ENCODE measurements at regions not wholly inside any gene's neighbourhood (a gene's known extent, or its start where the extent isn't known, plus 50 kb on each side); places are given as distances from the start of the nearest gene placed in this dataset.
A peak's percentile ranks its signal among the peaks of the same experiment; 100 is the strongest.

DNA sequence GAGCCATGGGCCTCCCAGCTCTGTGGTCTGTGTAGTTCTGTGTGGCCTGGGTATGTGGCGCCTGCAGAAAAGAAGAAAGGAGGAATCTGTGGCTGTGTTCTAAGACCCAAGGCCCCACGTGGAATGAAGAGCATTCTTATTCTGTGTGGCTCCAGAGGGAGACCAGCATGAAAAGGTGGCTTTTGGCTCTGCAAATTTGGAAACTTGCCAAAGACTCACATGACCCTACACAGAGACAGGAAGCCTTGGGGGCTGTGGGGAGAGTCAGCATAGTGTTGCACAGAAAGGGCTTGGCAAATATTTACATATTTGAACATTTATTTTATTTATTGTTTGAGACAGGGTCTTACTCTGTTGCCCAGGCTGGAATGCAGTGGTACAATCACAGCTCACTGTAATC lies 193.3 kb downstream of the TMEM38B start:
- WGBS, result 64% methylated on average over 2 of the region's 2 CpGs
- Histone ChIP-seq H3K23ac (ENCODE audit: low read length in 2 of 2) (no peak overlapping the region), H2BK5ac (ENCODE audit: low read depth, low read length, poor library complexity, severe bottlenecking) (no peak overlapping the region), H2BK120ac (ENCODE audit: low read depth, low read length) (no peak overlapping the region), H3K36me3 (ENCODE audit: control insufficient read depth in 1 of 2, insufficient read depth in 2 of 2, low read depth in 1 of 2, low read length in 2 of 2) (no peaks in the 10 kb centered on the region), H3K18ac (ENCODE audit: low read depth in 1 of 2, low read length in 2 of 2) (no peak overlapping the region), H3K79me1 (replicated peaks; ENCODE audit: low read length, poor library complexity, severe bottlenecking) (no peaks in the 10 kb centered on the region), H3K4me3 (ENCODE audit: insufficient read depth in 1 of 2, low read depth in 1 of 2, low read length in 2 of 2) (no peak overlapping the region), H2BK15ac (ENCODE audit: low read depth, poor library complexity, severe bottlenecking) (no peak overlapping the region), H2AK5ac (ENCODE audit: low read length, severe bottlenecking) (no peak overlapping the region), H3K4ac (ENCODE audit: low read depth in 1 of 2, low read length in 2 of 2) (no peak overlapping the region), H2AFZ (ENCODE audit: low read depth, low read length) (no peak overlapping the region), H2BK12ac (ENCODE audit: low read length in 2 of 2) (no peak overlapping the region), H3K9me3 (ENCODE audit: control insufficient read depth, low read length) (no peaks in the 10 kb centered on the region), H4K8ac (ENCODE audit: low read length) (no peak overlapping the region), H3K4me1 (ENCODE audit: control insufficient read depth, insufficient read depth, low read depth, low read length) (no peaks in the 10 kb centered on the region), H3K27me3 (ENCODE audit: control insufficient read depth in 1 of 2, insufficient read depth in 1 of 2, low read length in 2 of 2) (no peaks in the 10 kb centered on the region), H3K4me2 (ENCODE audit: low read length, poor library complexity, severe bottlenecking) (no peak overlapping the region), H3K9ac (ENCODE audit: low read length) (no peak overlapping the region), H3K27ac (ENCODE audit: low read length, poor library complexity, severe bottlenecking) (no peak overlapping the region), H3K14ac (ENCODE audit: low read length in 2 of 2) (no peak overlapping the region), H4K91ac (ENCODE audit: low read length) (no peak overlapping the region)
- DNase-seq, result no peak

- no peaks in the 10 kb centered on the region for H3K4me1 ChIP-seq (ENCODE audit: control insufficient read depth, insufficient read depth, low read depth, low read length)
- 54% methylated on average over 5 of the region's 5 CpGs for WGBS
- H3K27me3 ChIP-seq (ENCODE audit: control insufficient read depth in 1 of 2, insufficient read depth in 1 of 2, low read length in 2 of 2), result no peaks in the 10 kb centered on the region
- no peak overlapping the region for H2AK5ac ChIP-seq (ENCODE audit: low read length, severe bottlenecking)
- H3K4ac ChIP-seq (ENCODE audit: low read depth in 1 of 2, low read length in 2 of 2), result no peak overlapping the region
- H3K9me3 ChIP-seq (ENCODE audit: control insufficient read depth, low read length), result no peaks in the 10 kb centered on the region
- no peak overlapping the region for H3K27ac ChIP-seq (ENCODE audit: low read length, poor library complexity, severe bottlenecking)
- no peak overlapping the region for H2BK15ac ChIP-seq (ENCODE audit: low read depth, poor library complexity, severe bottlenecking)
- no peak for DNase-seq
- no peak overlapping the region for H3K4me2 ChIP-seq (ENCODE audit: low read length, poor library complexity, severe bottlenecking)
- H4K8ac ChIP-seq (ENCODE audit: low read length), result no peak overlapping the region
- no peak overlapping the region for H2BK12ac ChIP-seq (ENCODE audit: low read length in 2 of 2)
- no peak overlapping the region for H2AFZ ChIP-seq (ENCODE audit: low read depth, low read length)
- H3K23ac ChIP-seq (ENCODE audit: low read length in 2 of 2), result no peak overlapping the region
- H3K79me1 ChIP-seq (replicated peaks; ENCODE audit: low read length, poor library complexity, severe bottlenecking), result no peaks in the 10 kb centered on the region
- no peak overlapping the region for H2BK5ac ChIP-seq (ENCODE audit: low read depth, low read length, poor library complexity, severe bottlenecking)
- no peak overlapping the region for H2BK120ac ChIP-seq (ENCODE audit: low read depth, low read length)
- H3K9ac ChIP-seq (ENCODE audit: low read length), result no peak overlapping the region
- no peak overlapping the region for H3K4me3 ChIP-seq (ENCODE audit: insufficient read depth in 1 of 2, low read depth in 1 of 2, low read length in 2 of 2)
- H3K18ac ChIP-seq (ENCODE audit: low read depth in 1 of 2, low read length in 2 of 2), result no peak overlapping the region
- no peaks in the 10 kb centered on the region for H3K36me3 ChIP-seq (ENCODE audit: control insufficient read depth in 1 of 2, insufficient read depth in 2 of 2, low read depth in 1 of 2, low read length in 2 of 2)
- no peak overlapping the region for H3K14ac ChIP-seq (ENCODE audit: low read length in 2 of 2)
- H4K91ac ChIP-seq (ENCODE audit: low read length), result no peak overlapping the region
These were observed 195.9 kb downstream of the TMEM38B start for GRCh38 chr9:105890046-105890822.

- Histone ChIP-seq H3K9ac (ENCODE audit: low read length) (no peak overlapping the region), H2BK12ac (ENCODE audit: low read length in 2 of 2) (no peak overlapping the region), H2BK15ac (ENCODE audit: low read depth, poor library complexity, severe bottlenecking) (no peak overlapping the region), H3K23ac (ENCODE audit: low read length in 2 of 2) (no peak overlapping the region), H2BK5ac (ENCODE audit: low read depth, low read length, poor library complexity, severe bottlenecking) (no peak overlapping the region), H3K27me3 (ENCODE audit: control insufficient read depth in 1 of 2, insufficient read depth in 1 of 2, low read length in 2 of 2) (no peaks in the 10 kb centered on the region), H2AK5ac (ENCODE audit: low read length, severe bottlenecking) (no peak overlapping the region), H3K27ac (ENCODE audit: low read length, poor library complexity, severe bottlenecking) (no peak overlapping the region), H3K4me3 (ENCODE audit: insufficient read depth in 1 of 2, low read depth in 1 of 2, low read length in 2 of 2) (no peak overlapping the region), H3K4ac (ENCODE audit: low read depth in 1 of 2, low read length in 2 of 2) (no peak overlapping the region), H3K18ac (ENCODE audit: low read depth in 1 of 2, low read length in 2 of 2) (peak overlapping the region in 1 of 2 experiments; percentile 48), H4K91ac (ENCODE audit: low read length) (no peak overlapping the region), H2AFZ (ENCODE audit: low read depth, low read length) (no peak overlapping the region), H3K36me3 (ENCODE audit: control insufficient read depth in 1 of 2, insufficient read depth in 2 of 2, low read depth in 1 of 2, low read length in 2 of 2) (no peaks in the 10 kb centered on the region), H4K8ac (ENCODE audit: low read length) (no peak overlapping the region), H3K4me2 (ENCODE audit: low read length, poor library complexity, severe bottlenecking) (no peak overlapping the region), H3K14ac (ENCODE audit: low read length in 2 of 2) (no peak overlapping the region), H3K4me1 (ENCODE audit: control insufficient read depth, insufficient read depth, low read depth, low read length) (peaks cover 6% of the 10 kb centered on the region), H3K79me1 (replicated peaks; ENCODE audit: low read length, poor library complexity, severe bottlenecking) (no peaks in the 10 kb centered on the region), H3K9me3 (ENCODE audit: control insufficient read depth, low read length) (no peaks in the 10 kb centered on the region), H2BK120ac (ENCODE audit: low read depth, low read length) (no peak overlapping the region)
- DNase-seq, result peak; percentile 7
- 77% methylated on average over 5 of the region's 5 CpGs for WGBS
These were observed 205.8 kb downstream of the TMEM38B start for GRCh38 chr9:105900123-105900522.

GRCh38 chr9:105901514-105902109 lies 207.3 kb downstream of the TMEM38B start:
- Histone ChIP-seq H3K23ac (ENCODE audit: low read length in 2 of 2) (no peak overlapping the region), H2BK120ac (ENCODE audit: low read depth, low read length) (no peak overlapping the region)

More at GRCh38 chr9:105901514-105902109, 207.3 kb downstream of the TMEM38B start:
- H3K4me3 ChIP-seq (ENCODE audit: insufficient read depth in 1 of 2, low read depth in 1 of 2, low read length in 2 of 2), result no peak overlapping the region
- H3K9me3 ChIP-seq (ENCODE audit: control insufficient read depth, low read length), result no peaks in the 10 kb centered on the region
- no peak overlapping the region for H3K4me2 ChIP-seq (ENCODE audit: low read length, poor library complexity, severe bottlenecking)
- no peak overlapping the region for H2BK5ac ChIP-seq (ENCODE audit: low read depth, low read length, poor library complexity, severe bottlenecking)
- no peaks in the 10 kb centered on the region for H3K27me3 ChIP-seq (ENCODE audit: control insufficient read depth in 1 of 2, insufficient read depth in 1 of 2, low read length in 2 of 2)
- no peak overlapping the region for H3K4ac ChIP-seq (ENCODE audit: low read depth in 1 of 2, low read length in 2 of 2)
- no peak overlapping the region for H4K8ac ChIP-seq (ENCODE audit: low read length)
- 34% methylated on average over 4 of the region's 4 CpGs for WGBS
- H3K18ac ChIP-seq (ENCODE audit: low read depth in 1 of 2, low read length in 2 of 2), result no peak overlapping the region
- no peaks in the 10 kb centered on the region for H3K36me3 ChIP-seq (ENCODE audit: control insufficient read depth in 1 of 2, insufficient read depth in 2 of 2, low read depth in 1 of 2, low read length in 2 of 2)
- H3K4me1 ChIP-seq (ENCODE audit: control insufficient read depth, insufficient read depth, low read depth, low read length), result peaks cover 6% of the 10 kb centered on the region
- H3K79me1 ChIP-seq (replicated peaks; ENCODE audit: low read length, poor library complexity, severe bottlenecking), result no peaks in the 10 kb centered on the region
- H4K91ac ChIP-seq (ENCODE audit: low read length), result no peak overlapping the region
- peak overlapping the region; percentile 62 for H2AK5ac ChIP-seq (ENCODE audit: low read length, severe bottlenecking)
- H3K14ac ChIP-seq (ENCODE audit: low read length in 2 of 2), result peak overlapping the region in 1 of 2 experiments; percentile 80
- H2BK12ac ChIP-seq (ENCODE audit: low read length in 2 of 2), result peak overlapping the region; percentile 22 to 40
- no peak overlapping the region for H2AFZ ChIP-seq (ENCODE audit: low read depth, low read length)
- no peak overlapping the region for H2BK15ac ChIP-seq (ENCODE audit: low read depth, poor library complexity, severe bottlenecking)
- DNase-seq, result peak; percentile 61
- H3K27ac ChIP-seq (ENCODE audit: low read length, poor library complexity, severe bottlenecking), result no peak overlapping the region
- no peak overlapping the region for H3K9ac ChIP-seq (ENCODE audit: low read length)

Data from mesenchymal stem cell (in vitro differentiated cells and primary cell).